ENCODE measurements at regions not wholly inside any gene's neighbourhood (a gene's known extent, or its start where the extent isn't known, plus 50 kb on each side); places are given as distances from the start of the nearest gene placed in this dataset.

DNA sequence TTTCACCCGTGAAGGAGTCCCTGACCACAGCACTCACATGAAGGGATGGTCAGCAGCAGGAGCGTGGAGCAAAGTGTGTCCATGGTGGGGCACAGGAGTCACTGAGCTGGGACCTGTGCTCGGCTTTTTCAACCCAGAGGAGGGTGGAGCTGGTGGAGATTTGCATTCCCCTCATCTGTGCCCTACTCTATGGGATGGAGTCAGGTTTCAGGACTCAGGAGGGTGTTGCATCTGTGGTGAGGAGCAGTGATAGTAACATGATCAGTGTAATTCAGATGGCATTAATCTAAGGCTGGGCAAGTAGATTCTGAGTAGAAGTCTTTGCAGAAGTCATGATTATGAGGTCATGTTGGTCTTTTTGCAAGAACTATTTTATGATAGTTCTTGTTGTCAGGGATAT is 511.9 kb downstream of the TMEM121 start:
- H3K4me1 ChIP-seq (ENCODE audit: insufficient read depth) = no peaks in the 10 kb centered on the region
- TF ChIP-seq STAT1 (IDR thresholded peaks at IDR 0.05; ENCODE audit: unreplicated experiment) (no peak), POLR2AphosphoS5 (IDR thresholded peaks at IDR 0.05; ENCODE audit: low read depth) (no peak), ZNF114 (CRISPR knock-in tag; IDR thresholded peaks at IDR 0.05) (no peak), JUNB (IDR thresholded peaks at IDR 0.05; ENCODE audit: unreplicated experiment) (no peak), NANOG (IDR thresholded peaks at IDR 0.05; ENCODE audit: borderline replicate concordance) (no peak), ZNF331 (CRISPR knock-in tag; IDR thresholded peaks at IDR 0.05; ENCODE audit: low read depth) (no peak), CREB1 (CRISPR knock-in tag; IDR thresholded peaks at IDR 0.05; ENCODE audit: low read depth) (no peak), EZH2phosphoT487 (IDR thresholded peaks at IDR 0.05; ENCODE audit: unreplicated experiment) (no peak), EZH2 (IDR thresholded peaks at IDR 0.05; ENCODE audit: low read depth, unreplicated experiment) (no peak)
- TF ChIP-seq, protein P1, sequence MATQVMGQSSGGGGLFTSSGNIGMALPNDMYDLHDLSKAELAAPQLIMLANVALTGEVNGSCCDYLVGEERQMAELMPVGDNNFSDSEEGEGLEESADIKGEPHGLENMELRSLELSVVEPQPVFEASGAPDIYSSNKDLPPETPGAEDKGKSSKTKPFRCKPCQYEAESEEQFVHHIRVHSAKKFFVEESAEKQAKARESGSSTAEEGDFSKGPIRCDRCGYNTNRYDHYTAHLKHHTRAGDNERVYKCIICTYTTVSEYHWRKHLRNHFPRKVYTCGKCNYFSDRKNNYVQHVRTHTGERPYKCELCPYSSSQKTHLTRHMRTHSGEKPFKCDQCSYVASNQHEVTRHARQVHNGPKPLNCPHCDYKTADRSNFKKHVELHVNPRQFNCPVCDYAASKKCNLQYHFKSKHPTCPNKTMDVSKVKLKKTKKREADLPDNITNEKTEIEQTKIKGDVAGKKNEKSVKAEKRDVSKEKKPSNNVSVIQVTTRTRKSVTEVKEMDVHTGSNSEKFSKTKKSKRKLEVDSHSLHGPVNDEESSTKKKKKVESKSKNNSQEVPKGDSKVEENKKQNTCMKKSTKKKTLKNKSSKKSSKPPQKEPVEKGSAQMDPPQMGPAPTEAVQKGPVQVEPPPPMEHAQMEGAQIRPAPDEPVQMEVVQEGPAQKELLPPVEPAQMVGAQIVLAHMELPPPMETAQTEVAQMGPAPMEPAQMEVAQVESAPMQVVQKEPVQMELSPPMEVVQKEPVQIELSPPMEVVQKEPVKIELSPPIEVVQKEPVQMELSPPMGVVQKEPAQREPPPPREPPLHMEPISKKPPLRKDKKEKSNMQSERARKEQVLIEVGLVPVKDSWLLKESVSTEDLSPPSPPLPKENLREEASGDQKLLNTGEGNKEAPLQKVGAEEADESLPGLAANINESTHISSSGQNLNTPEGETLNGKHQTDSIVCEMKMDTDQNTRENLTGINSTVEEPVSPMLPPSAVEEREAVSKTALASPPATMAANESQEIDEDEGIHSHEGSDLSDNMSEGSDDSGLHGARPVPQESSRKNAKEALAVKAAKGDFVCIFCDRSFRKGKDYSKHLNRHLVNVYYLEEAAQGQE (IDR thresholded peaks at IDR 0.05; ENCODE audit: unreplicated experiment) = no peak
- TF ChIP-seq, protein P2, sequence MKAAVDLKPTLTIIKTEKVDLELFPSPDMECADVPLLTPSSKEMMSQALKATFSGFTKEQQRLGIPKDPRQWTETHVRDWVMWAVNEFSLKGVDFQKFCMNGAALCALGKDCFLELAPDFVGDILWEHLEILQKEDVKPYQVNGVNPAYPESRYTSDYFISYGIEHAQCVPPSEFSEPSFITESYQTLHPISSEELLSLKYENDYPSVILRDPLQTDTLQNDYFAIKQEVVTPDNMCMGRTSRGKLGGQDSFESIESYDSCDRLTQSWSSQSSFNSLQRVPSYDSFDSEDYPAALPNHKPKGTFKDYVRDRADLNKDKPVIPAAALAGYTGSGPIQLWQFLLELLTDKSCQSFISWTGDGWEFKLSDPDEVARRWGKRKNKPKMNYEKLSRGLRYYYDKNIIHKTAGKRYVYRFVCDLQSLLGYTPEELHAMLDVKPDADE (IDR thresholded peaks at IDR 0.05) = no peak
- TF ChIP-seq, protein P3, sequence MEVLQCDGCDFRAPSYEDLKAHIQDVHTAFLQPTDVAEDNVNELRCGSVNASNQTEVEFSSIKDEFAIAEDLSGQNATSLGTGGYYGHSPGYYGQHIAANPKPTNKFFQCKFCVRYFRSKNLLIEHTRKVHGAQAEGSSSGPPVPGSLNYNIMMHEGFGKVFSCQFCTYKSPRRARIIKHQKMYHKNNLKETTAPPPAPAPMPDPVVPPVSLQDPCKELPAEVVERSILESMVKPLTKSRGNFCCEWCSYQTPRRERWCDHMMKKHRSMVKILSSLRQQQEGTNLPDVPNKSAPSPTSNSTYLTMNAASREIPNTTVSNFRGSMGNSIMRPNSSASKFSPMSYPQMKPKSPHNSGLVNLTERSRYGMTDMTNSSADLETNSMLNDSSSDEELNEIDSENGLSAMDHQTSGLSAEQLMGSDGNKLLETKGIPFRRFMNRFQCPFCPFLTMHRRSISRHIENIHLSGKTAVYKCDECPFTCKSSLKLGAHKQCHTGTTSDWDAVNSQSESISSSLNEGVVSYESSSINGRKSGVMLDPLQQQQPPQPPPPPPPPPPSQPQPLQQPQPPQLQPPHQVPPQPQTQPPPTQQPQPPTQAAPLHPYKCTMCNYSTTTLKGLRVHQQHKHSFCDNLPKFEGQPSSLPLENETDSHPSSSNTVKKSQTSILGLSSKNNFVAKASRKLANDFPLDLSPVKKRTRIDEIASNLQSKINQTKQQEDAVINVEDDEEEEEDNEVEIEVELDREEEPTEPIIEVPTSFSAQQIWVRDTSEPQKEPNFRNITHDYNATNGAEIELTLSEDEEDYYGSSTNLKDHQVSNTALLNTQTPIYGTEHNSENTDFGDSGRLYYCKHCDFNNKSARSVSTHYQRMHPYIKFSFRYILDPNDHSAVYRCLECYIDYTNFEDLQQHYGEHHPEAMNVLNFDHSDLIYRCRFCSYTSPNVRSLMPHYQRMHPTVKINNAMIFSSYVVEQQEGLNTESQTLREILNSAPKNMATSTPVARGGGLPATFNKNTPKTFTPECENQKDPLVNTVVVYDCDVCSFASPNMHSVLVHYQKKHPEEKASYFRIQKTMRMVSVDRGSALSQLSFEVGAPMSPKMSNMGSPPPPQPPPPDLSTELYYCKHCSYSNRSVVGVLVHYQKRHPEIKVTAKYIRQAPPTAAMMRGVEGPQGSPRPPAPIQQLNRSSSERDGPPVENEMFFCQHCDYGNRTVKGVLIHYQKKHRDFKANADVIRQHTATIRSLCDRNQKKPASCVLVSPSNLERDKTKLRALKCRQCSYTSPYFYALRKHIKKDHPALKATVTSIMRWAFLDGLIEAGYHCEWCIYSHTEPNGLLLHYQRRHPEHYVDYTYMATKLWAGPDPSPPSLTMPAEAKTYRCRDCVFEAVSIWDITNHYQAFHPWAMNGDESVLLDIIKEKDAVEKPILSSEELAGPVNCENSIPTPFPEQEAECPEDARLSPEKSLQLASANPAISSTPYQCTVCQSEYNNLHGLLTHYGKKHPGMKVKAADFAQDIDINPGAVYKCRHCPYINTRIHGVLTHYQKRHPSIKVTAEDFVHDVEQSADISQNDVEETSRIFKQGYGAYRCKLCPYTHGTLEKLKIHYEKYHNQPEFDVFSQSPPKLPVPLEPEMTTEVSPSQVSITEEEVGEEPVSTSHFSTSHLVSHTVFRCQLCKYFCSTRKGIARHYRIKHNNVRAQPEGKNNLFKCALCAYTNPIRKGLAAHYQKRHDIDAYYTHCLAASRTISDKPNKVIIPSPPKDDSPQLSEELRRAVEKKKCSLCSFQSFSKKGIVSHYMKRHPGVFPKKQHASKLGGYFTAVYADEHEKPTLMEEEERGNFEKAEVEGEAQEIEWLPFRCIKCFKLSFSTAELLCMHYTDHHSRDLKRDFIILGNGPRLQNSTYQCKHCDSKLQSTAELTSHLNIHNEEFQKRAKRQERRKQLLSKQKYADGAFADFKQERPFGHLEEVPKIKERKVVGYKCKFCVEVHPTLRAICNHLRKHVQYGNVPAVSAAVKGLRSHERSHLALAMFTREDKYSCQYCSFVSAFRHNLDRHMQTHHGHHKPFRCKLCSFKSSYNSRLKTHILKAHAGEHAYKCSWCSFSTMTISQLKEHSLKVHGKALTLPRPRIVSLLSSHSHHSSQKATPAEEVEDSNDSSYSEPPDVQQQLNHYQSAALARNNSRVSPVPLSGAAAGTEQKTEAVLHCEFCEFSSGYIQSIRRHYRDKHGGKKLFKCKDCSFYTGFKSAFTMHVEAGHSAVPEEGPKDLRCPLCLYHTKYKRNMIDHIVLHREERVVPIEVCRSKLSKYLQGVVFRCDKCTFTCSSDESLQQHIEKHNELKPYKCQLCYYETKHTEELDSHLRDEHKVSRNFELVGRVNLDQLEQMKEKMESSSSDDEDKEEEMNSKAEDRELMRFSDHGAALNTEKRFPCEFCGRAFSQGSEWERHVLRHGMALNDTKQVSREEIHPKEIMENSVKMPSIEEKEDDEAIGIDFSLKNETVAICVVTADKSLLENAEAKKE (CRISPR knock-in tag; IDR thresholded peaks at IDR 0.05) = no peak
- no peaks in the 10 kb centered on the region for H3K79me2 ChIP-seq (replicated peaks; ENCODE audit: insufficient read depth)

More for the DNA sequence above, 511.9 kb downstream of the TMEM121 start:
- H3K4me2 ChIP-seq = no peak overlapping the region
- Mint-ChIP-seq H3K27me3 (ENCODE audit: insufficient read depth, low read depth, poor library complexity) (peaks cover 4% of the 10 kb centered on the region), H3K27ac (no peak overlapping the region), H3K4me1 (no peaks in the 10 kb centered on the region), H3K9me3 (peaks cover 91% of the 10 kb centered on the region), H3K36me3 (ENCODE audit: low read depth) (peaks cover 38% of the 10 kb centered on the region), H3K4me3 (no peak overlapping the region)
- H3K27ac ChIP-seq (ENCODE audit: low read depth) = no peak overlapping the region
- no peak overlapping the region for H2AFZ ChIP-seq
- H3K27me3 ChIP-seq (ENCODE audit: insufficient read depth) = no peaks in the 10 kb centered on the region
- no peaks in the 10 kb centered on the region for H3F3A ChIP-seq (replicated peaks; ENCODE audit: low read depth)
- peaks cover 5% of the 10 kb centered on the region for H3K36me3 ChIP-seq (ENCODE audit: insufficient read depth)
- no peaks in the 10 kb centered on the region for H4K20me1 ChIP-seq (replicated peaks; ENCODE audit: insufficient read depth)
- no peaks in the 10 kb centered on the region for H3K9me2 ChIP-seq (ENCODE audit: insufficient read depth)
- ATAC-seq = no peak
- H3K4me3 ChIP-seq = no peak overlapping the region
- no peak for DNase-seq (ENCODE audit: low spot score)
